ENCODE measurements at regions not wholly inside any gene's neighbourhood (a gene's known extent, or its start where the extent isn't known, plus 50 kb on each side); places are given as distances from the start of the nearest gene placed in this dataset.
A peak's percentile ranks its signal among the peaks of the same experiment; 100 is the strongest.
"Not testable (repeated sequence)": the region's sequence is repeated elsewhere in the genome, so short reads cannot be mapped to it uniquely, and the experiment has no call there.

DNA sequence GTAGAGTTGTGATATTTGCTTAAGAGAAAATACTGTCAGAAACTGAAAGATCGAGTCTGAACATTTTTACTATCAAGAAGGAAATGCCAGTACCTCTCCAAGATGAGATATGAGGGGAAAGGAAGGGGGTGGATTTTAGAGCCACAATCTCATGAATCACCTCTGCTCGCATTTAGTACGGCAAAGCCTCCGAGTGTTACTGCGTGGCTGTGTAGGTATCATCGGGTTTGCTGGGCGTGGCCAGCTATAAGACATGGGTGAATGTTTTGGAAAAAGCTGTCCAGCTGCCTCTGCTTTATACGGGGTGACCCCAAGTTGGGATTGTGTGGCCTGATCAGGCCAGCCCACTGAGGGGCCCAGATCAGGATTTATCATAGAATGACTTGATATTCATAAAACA lies 826.4 kb downstream of the SOCS6 start:
- no peak for DNase-seq

DNA sequence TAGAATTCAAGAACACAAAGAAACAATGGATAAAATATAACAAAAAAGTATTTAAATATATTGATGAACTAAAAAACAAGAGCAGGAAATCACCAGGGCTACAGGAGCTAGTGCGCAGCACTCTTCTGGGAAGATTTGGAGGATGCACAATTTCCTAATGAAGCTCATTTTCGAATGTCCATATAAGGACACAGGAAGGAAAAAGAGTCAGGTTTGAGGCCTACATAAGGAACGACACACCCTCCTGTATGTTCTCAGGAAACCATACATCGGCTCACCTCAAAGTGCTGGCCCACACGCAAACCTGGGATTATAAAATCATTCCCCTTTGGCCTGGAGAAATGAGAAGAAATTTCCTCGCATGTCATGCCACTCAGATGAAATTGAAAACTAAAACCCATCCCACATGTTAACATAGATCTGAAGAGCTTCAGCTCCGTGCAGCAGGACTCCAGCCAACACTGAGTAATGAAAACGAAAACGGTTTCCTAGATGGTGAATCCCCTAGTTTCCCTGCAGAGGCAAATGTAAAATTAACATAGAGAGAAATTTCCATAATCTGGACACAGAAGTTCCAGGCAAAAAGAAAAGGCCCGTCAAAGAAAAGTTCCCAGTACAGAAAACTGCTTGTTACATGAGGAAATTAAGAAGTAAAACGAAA lies 825.8 kb downstream of the SOCS6 start:
- no peak for DNase-seq

DNA sequence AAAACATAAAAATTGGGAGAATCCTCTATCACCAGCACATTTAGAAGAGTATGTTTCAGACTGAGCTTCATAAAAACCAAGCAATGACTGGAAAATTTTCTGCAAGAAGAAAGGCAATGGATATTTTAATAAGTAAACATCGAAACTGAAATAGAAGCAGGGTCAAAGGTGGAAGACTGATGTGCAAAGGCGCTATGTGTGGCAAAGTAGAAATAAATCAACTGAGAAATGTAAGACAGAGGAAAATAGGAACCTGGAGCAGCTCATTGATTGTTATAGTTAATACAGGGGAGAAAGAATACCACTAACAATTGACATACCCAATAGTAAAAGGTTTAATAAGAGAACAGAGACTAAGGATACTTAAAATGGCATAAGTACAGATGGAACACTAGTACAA lies 818.4 kb downstream of the SOCS6 start:
- DNase-seq = no peak

DNA sequence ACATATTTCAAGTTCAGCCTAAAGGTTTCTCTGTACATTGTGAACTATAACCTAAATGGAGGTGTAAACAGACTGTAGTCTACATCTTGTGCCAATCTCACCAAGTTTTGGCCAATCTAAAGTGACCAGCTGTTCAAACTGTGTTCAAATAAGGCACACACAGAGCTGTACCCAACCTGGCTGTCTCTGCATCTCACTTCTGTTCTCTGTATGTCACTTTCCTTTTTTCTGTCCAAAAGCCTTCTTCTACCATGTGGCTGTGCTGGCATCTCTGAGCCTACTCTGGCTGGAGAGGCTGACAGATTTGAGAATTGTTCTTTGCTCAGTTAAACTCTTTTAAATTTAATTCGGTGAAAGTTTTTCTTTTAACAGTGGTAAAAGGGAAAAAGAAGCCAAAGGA lies 817.9 kb downstream of the SOCS6 start:
- peak in 4 of 58 donors; percentile 1 to 20 (median 10) for DNase-seq

DNA sequence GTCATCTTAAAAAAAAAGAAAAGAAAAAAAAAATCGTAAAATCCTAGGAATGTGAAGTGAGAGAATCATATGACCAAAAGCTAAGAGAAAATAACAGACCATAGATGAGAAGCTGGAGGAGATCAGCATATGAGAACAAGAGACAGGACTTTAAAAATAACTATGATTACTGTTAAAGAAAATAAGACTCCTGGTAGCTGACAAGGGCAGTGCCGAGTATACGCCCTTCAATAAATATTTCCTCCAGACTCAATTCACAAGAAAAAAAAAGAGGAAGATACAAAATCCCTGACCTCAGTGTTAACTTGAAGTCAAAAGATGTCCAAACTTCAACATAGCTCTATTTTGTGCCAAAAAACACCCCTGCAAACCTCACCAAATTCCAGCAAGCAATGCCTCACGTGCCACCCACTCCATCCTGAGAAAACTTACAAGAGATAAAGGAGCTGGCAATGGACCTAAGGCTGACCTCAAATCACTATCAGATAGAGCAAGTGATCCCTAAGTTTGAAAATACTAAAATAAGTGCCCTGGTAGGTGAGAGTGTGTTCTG lies 817.2 kb downstream of the SOCS6 start:
- DNase-seq = no peak

DNA sequence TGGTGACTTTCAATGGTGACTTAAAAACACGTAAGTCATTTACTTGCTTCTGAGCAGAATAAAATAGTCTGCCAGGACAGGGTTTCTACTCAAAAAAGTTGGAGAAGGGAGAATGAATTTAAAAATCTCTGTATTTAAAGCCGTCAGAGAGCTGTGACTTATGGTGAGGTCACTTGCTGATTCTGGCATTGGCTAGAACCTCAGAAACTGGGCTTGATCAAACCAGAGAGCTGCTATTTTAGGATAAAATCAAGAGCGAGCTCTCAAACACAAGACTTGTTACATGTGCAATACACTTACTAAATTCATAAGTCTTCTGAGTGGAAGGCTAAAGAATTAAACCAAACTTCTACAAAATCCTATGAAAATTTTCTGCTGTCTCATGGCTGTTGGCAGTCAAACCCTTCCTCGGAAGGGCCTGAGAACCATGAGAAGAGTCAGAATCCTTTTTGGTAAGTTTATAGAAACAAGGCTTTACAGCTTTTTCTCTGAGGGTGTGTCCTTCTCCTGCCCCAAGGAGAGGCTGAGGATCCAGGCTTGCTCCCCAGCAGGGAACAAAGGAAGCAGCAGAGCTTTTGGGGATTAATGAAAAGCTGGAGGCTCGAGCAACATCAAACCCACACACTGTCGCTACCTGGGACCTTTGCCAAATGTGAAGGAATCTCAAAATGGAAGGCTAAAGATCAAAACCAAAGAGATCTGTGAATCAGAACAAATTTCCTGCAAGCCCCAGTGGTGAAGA lies 816.4 kb downstream of the SOCS6 start:
- peak in 1 of 58 donors; percentile 5 for DNase-seq

DNA sequence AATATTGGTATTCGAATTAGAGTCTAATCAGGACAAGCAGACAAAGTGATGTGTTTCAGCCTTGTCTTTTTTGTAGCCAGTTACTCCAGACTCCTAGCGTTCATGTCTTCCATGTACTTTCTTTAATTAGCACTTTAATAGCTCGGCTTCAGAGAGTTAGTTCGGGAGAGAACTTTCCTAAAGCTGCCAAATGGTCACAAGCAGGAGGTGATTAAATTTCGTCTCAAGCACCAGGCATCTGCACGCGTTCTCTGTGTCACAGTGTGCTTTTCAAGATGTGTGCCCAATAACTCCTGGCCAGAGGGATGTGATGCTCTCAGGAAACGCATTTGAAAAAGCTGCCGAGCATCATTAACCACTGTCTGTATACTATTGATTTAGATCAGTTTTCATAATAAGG lies 790.8 kb downstream of the SOCS6 start:
- DNase-seq = peak in 1 of 58 donors; percentile 2

DNA sequence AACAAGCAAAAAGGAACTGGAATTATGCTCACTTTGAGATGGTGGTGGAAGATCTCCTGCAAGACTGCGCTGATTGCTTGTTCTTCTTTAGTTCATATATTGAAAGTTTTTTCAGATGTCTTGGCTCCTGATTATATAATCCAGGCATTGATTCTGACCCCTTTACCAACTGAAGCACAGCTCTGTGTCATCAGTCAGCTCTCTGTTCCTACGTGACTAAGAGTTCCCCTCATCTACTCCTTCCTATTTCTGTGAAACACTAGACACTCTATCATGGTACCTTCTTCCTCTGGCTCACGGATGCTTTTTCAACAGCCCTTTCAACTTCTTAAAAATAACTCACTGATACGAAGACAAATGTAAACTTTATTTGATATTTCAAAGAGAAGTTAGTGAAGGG lies 788.6 kb downstream of the SOCS6 start:
- no peak for DNase-seq

DNA sequence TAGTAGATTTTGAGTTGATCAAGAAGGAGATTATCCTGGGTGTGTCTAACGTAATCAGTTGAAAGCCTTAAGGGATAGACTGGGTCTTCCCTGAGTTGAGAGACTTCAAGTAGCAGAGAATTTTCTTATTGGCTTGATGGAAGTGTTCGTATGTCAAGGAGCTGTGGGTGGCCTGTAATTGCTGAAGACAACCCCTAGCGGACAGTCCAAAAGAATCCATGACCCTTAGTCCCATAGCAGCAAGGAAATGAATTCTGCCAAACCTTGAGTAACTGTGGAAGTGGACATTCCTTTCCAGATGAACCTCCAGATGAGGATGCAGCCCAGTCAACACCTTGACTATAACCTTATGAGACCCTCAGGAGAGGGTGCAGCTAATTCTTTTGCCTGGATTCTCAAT lies 786.3 kb downstream of the SOCS6 start:
- DNase-seq = no peak

DNA sequence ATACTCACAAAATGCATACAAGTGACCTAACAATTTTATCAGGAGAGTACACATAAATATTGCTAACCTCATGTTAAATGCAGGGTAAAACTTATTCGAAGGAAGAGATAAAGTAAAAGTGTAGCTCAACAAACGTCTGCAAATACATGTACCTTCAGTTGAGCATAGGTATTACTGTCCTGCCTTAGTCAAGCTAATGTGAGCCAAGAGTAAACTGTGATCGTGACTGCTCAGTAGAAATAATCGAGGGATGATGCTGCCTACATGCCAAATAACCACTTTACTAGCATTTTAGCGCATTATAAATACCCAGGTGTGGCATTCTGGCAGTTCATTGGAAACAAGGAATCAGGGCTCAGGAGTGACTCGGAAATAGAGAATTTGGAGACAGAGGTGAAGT lies 779.5 kb downstream of the SOCS6 start:
- no peak for DNase-seq

DNA sequence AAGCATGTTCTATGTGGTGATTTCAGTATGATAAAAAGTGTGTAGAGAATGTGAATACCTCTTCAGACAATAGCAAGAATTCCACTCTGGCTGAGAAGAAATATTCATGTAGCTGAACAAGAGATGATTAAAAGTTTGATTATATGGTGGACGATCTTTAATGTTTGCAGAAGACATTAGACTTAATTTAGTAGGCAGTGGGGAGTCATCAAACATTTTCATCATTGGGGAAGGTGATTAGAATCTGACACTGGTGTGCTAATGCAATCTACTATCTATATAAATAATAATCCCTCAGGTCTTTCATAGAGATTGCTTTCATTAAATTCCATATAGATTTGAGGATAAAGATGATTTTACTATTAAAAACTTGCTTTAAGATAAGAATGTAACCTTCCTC lies 761.0 kb downstream of the SOCS6 start:
- DNase-seq = no peak

DNA sequence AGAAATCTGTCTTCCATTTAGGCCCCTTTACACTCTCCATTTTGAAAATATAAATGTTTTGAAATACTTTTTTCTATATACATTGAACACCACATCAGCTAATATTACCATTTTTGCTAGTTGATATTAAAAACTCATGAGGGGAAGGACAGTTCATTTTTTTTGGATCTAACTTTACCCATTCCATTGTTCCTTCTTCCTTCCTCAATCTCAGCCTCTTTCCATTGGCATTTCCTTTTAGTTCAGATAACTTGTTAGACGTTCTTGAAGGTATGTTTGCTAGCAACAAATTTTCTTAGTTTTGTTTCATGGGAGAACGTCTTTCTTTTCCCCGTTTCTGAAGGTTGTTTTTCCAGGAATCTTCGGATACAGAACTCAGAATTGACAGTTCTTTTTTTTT lies 759.0 kb downstream of the SOCS6 start:
- DNase-seq = no peak

DNA sequence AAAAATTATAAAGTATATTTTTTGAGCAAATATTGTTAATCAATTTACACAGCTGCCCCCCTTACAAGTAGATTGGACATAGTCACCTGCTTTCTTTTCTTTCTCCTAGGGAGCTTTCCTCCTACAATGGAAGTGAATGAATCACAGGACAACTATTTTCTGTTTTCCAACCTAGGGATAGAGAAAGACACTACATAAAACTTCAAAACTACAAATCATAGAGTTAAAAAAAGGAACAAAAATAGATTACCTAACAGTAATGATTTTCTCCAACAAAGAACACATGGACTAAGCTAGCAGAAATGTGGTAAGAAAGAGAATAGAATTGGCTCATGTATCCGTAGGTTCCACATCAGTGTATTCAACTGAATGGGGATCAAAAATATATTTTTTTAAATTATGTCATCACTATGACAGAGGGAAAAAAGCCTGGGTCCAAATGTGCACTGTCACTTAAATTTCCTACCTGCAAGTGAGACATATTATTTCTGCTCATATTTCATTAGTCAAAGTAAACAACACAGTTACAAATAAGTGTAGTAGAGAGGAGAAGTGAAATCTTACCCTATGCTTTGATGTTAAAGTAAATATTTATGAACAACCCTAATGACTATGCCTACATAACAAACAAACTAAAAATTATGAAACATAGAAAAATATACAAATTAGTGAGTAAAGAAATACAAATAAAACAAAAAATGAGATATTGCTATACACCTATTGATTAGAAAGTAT lies 756.7 kb downstream of the SOCS6 start:
- no peak for DNase-seq

DNA sequence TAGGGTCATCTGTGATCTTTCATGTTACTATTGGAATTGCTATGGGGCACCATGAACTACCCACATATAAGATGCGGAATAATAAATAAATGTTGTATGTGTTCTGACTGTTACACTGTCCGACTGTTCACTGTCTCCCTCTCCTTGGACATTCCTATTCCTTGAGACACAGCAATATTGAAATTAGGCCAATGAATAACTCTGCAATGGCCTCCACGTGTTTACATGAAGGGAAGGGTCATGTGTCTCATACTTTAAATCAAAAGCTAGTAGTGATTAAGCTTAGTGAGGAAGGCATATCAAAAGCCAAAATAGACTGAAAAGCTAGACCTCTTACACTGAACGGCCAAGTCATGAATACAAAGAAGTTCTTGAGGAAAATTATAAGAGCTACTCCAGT lies 751.3 kb downstream of the SOCS6 start:
- no peak for DNase-seq

DNA sequence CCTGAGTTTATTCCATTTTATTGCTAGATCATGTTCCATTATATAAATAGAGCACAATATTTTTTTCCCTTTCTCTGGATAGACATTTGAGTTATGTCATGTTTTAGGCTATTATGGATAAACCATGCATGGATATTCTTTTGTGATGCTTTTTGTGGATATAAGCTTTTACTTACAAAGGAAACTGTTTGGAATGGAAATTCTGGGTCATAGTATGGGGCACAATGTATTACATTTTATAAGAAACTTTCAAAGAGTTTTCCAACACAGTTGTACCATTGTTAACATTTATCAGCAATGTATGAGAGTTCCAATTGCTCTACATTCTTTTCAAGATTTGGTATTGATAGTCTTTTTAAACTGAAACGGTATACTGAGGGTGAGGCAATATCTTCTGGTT lies 749.4 kb downstream of the SOCS6 start:
- DNase-seq = no peak

DNA sequence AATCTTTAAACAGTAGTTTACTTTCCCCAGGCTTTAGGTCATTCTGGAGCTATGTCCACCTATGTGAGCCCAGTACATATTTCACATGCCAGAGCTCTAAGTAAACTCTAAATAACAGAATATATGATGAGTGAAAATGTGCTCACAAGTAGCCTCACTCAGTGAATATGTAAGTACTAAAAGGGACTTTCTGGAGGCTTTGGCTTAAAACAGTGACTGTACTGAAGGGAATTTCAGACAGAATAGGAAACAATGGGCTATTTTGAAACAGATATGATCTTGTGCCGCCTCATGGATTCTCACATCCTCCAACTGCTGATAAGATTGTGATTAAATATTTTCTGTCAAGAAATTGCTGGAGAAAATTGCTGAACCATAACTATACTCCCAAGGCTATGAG lies 747.9 kb downstream of the SOCS6 start:
- no peak for DNase-seq

DNA sequence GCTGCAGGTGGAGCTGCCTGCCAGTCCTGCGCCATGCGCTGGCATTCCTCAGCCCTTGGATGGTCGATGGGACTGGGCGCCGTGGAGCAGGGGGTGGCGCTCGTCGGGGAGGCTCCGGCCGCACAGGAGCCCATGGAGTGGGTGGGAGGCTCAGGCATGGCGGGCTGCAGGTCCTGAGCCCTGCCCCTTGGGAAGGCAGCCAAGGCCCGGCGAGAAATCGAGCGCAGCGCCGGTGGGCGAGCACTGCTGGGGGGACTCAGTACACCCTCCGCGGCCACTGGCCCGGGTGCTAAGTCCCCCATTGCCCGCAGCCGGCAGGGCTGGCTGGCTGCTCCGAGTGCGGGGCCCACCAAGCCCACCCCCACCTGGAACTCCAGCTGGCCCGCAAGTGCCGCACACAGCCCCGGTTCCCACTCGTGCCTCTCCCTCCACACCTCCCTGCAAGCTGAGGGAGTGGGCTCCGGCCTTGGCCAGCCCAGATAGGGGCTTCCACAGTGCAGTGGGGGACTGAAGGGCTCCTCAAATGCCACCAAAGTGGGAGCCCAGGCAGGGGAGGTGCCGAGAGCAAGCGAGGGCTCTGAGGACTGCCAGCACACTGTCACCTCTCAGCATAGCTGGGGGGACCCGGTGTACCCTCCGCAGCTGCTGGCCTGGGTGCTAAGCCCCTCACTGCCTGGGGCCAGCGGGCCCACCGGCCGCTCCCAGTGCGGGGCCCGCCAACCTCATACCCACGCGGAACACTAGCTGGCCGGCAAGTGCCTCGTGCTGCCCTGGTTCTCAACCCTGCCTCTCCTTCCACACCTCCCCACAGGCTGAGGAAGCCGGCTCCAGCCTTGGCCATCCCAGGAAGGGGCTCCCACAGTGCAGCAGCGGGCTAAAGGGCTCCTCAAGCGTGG lies 742.7 kb downstream of the SOCS6 start:
- not testable (repeated sequence) for DNase-seq

DNA sequence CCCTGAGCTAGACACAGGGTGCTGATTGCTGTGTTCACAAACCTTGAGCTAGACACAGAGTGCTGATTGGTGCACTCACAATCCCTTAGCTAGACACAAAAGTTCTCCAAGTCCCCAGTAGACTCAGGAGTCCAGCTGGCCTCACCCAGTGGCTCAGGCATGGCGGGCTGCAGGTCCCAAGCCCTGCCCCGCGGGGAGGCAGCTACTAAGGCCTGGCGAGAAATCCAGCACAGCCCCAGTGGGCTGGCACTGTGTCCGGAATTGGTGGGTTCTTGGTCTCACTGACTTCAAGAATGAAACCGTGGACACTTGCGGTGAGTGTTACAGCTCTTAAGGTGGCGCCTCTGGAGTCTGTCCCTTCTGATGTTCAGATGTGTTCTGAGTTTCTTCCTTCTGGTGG lies 741.2 kb downstream of the SOCS6 start:
- not testable (repeated sequence) for DNase-seq

DNA sequence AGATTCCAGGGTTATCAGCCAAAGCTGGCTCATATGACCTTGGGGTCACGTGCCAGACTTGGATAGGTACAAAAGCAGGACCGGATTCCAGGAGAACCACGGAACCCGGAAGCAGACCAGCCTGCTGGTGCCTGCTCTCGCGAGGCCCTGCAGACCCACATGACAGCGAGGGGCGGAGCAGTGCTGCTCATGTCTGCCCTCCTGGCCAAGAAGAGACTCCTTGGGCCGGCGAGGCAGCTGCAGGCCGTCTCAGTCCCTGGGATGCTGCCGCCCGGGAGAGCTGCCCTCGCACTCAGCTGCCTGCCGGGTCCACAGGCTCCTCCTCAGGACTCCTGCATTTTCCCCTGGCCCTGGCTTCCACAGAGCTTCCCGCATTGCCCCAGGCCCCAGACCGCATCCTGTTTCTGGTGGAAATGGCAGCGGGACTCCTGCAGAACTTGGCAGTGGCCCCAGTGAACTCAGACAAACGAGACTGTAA lies 739.5 kb downstream of the SOCS6 start:
- DNase-seq = no peak

DNA sequence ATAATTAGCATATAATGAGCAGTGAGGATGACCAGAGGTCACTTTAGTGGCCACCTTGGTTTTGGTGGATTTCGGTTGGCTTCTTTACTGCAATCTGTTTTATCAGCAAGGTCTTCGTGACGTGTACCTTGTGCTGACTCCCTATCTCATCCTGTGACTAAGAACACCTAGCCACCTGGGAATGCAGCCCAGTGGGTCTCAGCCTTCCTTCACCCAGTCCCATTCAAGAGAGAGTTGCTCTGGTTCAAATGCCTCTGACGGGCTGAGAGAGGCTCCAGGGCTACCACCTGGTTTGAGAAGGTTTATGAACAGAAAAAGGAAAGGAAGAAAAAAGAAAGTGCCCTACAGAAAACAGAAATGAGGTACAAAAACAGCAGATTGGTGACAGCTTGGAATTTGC lies 738.7 kb downstream of the SOCS6 start:
- no peak for DNase-seq

Measured in anterior cingulate cortex (tissue), 58 donors.